Keratinocyte (primary cell): ENCODE measurements at regions not wholly inside any gene's neighbourhood (a gene's known extent, or its start where the extent isn't known, plus 50 kb on each side); places are given as distances from the start of the nearest gene placed in this dataset.

Experiments
- DNase-seq: peaks from one replicate; pipeline ENCODE4 v3.0.0-alpha.2; 2011; ENCODE audit warnings: low read depth, missing footprints, low spot score
- FAIRE-seq: peaks from 2 replicates; lab custom pipeline; 2011; peaks lifted over from hg19 to GRCh38; lab: Jason Lieb, UNC
- H2AFZ ChIP-seq: 2 replicates; pipeline ENCODE4 v1.6.0; 2012; ENCODE audit warnings: low read length, control low read depth, inconsistent platforms; ENCODE audit not compliant: control insufficient read depth
- H3K27ac ChIP-seq: 2 replicates; pipeline ENCODE4 v1.5.1; 2011; ENCODE audit warnings: low read length; ENCODE audit not compliant: control insufficient read depth, insufficient read depth
- H3K27me3 ChIP-seq: 3 replicates; pipeline ENCODE4 v1.6.0; 2011; ENCODE audit warnings: low read length; ENCODE audit not compliant: control insufficient read depth, insufficient read depth; ENCODE audit errors: extremely low read depth
- H3K36me3 ChIP-seq, 2 experiments: 2 replicates in 1 of 2; 3 replicates in 1 of 2; pipeline ENCODE4 v1.5.1; 2011; ENCODE audit warnings: low read length in 2 of 2, mild to moderate bottlenecking in 1 of 2; ENCODE audit not compliant: control insufficient read depth in 2 of 2, insufficient read depth in 2 of 2; ENCODE audit errors: extremely low read depth in 1 of 2
- H3K4me1 ChIP-seq: 3 replicates; pipeline ENCODE4 v1.5.1; 2011; ENCODE audit warnings: low read length; ENCODE audit not compliant: control insufficient read depth, insufficient read depth; ENCODE audit errors: extremely low read depth
- H3K4me2 ChIP-seq: 3 replicates; pipeline ENCODE4 v1.6.0; 2011; ENCODE audit warnings: low read depth, low read length; ENCODE audit not compliant: control insufficient read depth, insufficient read depth; ENCODE audit errors: extremely low read depth
- H3K4me3 ChIP-seq, 3 experiments: fragments of 200-600 bp in 1 of 3; sonication (generic) in 1 of 3; 2 replicates in 2 of 3; 3 replicates in 1 of 3; pipeline ENCODE4 v1.5.1; 2011 to 2016; ENCODE audit warnings: low read length in 3 of 3, mild to moderate bottlenecking in 3 of 3, control low read depth in 2 of 3, inconsistent platforms in 1 of 3, low read depth in 1 of 3, mixed read lengths in 1 of 3, mixed run types in 1 of 3, moderate library complexity in 1 of 3; ENCODE audit not compliant: control insufficient read depth in 2 of 3, insufficient read depth in 2 of 3; ENCODE audit errors: extremely low read depth in 1 of 3
- H3K79me2 ChIP-seq: 2 replicates; pipeline ENCODE4 v1.6.0; 2012; ENCODE audit warnings: low read length; ENCODE audit not compliant: control insufficient read depth, insufficient read depth
- H3K9ac ChIP-seq: 3 replicates; pipeline ENCODE4 v1.6.0; 2011; ENCODE audit warnings: low read length; ENCODE audit not compliant: control insufficient read depth, insufficient read depth; ENCODE audit errors: extremely low read depth
- H3K9me1 ChIP-seq: 3 replicates; pipeline ENCODE4 v1.6.0; 2011; ENCODE audit warnings: low read length; ENCODE audit not compliant: control insufficient read depth, insufficient read depth; ENCODE audit errors: extremely low read depth
- H3K9me3 ChIP-seq: 2 replicates; pipeline ENCODE4 v1.5.1; 2012; ENCODE audit warnings: low read depth, low read length; ENCODE audit not compliant: control insufficient read depth
- H4K20me1 ChIP-seq: 3 replicates; pipeline ENCODE4 v1.6.0; 2011; ENCODE audit warnings: low read length; ENCODE audit not compliant: control insufficient read depth, insufficient read depth; ENCODE audit errors: extremely low read depth
- CTCF ChIP-seq, 3 experiments: IDR thresholded peaks in 1 of 3; conservative IDR thresholded peaks in 1 of 3; optimal IDR thresholded peaks in 1 of 3; 2 replicates in 2 of 3; 3 replicates in 1 of 3; pipeline versions ENCODE3 to v1.5.1; 2011; ENCODE audit warnings: low read length in 3 of 3, mild to moderate bottlenecking in 3 of 3, moderate library complexity in 2 of 3, control low read depth in 1 of 3, inconsistent platforms in 1 of 3; ENCODE audit not compliant: insufficient read depth in 2 of 3; ENCODE audit errors: extremely low read depth in 1 of 3
- EZH2 ChIP-seq: IDR thresholded peaks from one replicate; pipeline ENCODE4 v1.6.1; 2012; ENCODE audit warnings: inconsistent platforms, mild to moderate bottlenecking, low read length, moderate library complexity
- dilution Hi-C: fragments of 300-500 bp; cut with MboI; formaldehyde crosslinking; loops from one replicate; pipeline ENCODE4 v1.7.0; 2020; ENCODE audit warnings: low sequenced_read_pairs; ENCODE audit not compliant: extremely low pct_ligation_motif_present

GRCh38 chr4:34679228-34679627, 1565.1 kb downstream of the ARAP2 start:
- Histone ChIP-seq H3K79me2 (no peaks in the 10 kb centered on the region), H3K9me1 (no peaks in the 10 kb centered on the region), H3K27me3 (no peaks in the 10 kb centered on the region), H3K9me3 (no peaks in the 10 kb centered on the region), H3K4me3 (no peak overlapping the region), H2AFZ (no peak overlapping the region), H3K4me1 (no peaks in the 10 kb centered on the region), H3K9ac (no peak overlapping the region), H4K20me1 (no peaks in the 10 kb centered on the region), H3K27ac (no peak overlapping the region), H3K4me2 (no peak overlapping the region), H3K36me3 (no peaks in the 10 kb centered on the region)
- dilution Hi-C loops: no loop called here
- no peak for FAIRE-seq
- DNase-seq: no peak
- TF ChIP-seq CTCF (optimal IDR thresholded peaks at IDR 0.05 in 1 of 3, IDR thresholded peaks at IDR 0.05 in 1 of 3, conservative IDR thresholded peaks at IDR 0.05 in 1 of 3; ENCODE audit: extremely low read depth in 1 of 3, insufficient read depth in 2 of 3, low read length in 3 of 3) (no peak), EZH2 (no peak)

GRCh38 chr4:34709564-34709963, 1534.8 kb downstream of the ARAP2 start:
- no peak overlapping the region for H3K4me2 ChIP-seq
- H3K9me1 ChIP-seq: no peaks in the 10 kb centered on the region
- H4K20me1 ChIP-seq: no peaks in the 10 kb centered on the region
- H3K9ac ChIP-seq: no peak overlapping the region
- H2AFZ ChIP-seq: no peak overlapping the region
- H3K27ac ChIP-seq: no peak overlapping the region
- TF ChIP-seq CTCF (optimal IDR thresholded peaks at IDR 0.05 in 1 of 3, IDR thresholded peaks at IDR 0.05 in 1 of 3, conservative IDR thresholded peaks at IDR 0.05 in 1 of 3; ENCODE audit: extremely low read depth in 1 of 3, insufficient read depth in 2 of 3, low read length in 3 of 3) (no peak), EZH2 (no peak)
- no peaks in the 10 kb centered on the region for H3K36me3 ChIP-seq
- H3K4me1 ChIP-seq: no peaks in the 10 kb centered on the region
- no peaks in the 10 kb centered on the region for H3K79me2 ChIP-seq
- dilution Hi-C loops: no loop called here
- H3K9me3 ChIP-seq: no peaks in the 10 kb centered on the region
- H3K4me3 ChIP-seq: no peak overlapping the region
- no peak for FAIRE-seq
- no peaks in the 10 kb centered on the region for H3K27me3 ChIP-seq
- no peak for DNase-seq
